ENCODE measurements at regions not wholly inside any gene's neighbourhood (a gene's known extent, or its start where the extent isn't known, plus 50 kb on each side); places are given as distances from the start of the nearest gene placed in this dataset.

DNA sequence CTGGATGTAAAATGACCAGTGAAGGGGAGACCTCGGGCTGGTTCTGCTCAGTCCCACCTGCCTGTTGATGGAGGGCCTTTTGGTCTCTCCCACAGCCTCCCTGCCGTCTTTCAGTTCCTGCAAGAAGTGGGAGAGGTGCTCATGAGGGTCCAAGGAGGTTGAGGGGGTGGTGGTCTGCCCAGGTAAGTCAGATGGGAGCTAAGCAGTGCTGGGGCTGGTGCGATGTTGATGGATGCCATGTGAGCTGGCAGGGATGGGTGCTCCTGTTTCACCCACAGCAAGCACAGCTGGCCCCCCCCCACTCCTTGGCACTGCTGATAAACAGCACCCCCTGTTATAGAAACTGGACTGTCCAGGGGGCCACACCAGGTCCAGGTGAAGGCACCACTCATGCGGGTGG, 145.6 kb downstream of the NSG2 start:
- no peak for TF ChIP-seq EZH2phosphoT487 (IDR thresholded peaks at IDR 0.05; ENCODE audit: borderline replicate concordance)
- TF ChIP-seq, protein P1, sequence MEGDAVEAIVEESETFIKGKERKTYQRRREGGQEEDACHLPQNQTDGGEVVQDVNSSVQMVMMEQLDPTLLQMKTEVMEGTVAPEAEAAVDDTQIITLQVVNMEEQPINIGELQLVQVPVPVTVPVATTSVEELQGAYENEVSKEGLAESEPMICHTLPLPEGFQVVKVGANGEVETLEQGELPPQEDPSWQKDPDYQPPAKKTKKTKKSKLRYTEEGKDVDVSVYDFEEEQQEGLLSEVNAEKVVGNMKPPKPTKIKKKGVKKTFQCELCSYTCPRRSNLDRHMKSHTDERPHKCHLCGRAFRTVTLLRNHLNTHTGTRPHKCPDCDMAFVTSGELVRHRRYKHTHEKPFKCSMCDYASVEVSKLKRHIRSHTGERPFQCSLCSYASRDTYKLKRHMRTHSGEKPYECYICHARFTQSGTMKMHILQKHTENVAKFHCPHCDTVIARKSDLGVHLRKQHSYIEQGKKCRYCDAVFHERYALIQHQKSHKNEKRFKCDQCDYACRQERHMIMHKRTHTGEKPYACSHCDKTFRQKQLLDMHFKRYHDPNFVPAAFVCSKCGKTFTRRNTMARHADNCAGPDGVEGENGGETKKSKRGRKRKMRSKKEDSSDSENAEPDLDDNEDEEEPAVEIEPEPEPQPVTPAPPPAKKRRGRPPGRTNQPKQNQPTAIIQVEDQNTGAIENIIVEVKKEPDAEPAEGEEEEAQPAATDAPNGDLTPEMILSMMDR (conservative IDR thresholded peaks at IDR 0.05; ENCODE audit: low read length), result no peak

Data from Loucy (cell line).